Stimulated activated CD4-positive, alpha-beta T cell treated with anti-CD3 and anti-CD28 coated beads, Interleukin-2, amount 100 ng/mL, for 24 hours (primary cell): ENCODE measurements at regions not wholly inside any gene's neighbourhood (a gene's known extent, or its start where the extent isn't known, plus 50 kb on each side); places are given as distances from the start of the nearest gene placed in this dataset.
"Not testable (repeated sequence)": the region's sequence is repeated elsewhere in the genome, so short reads cannot be mapped to it uniquely, and the experiment has no call there.

Experiments used
- DNase-seq, 2 donors: peaks; one replicate each; pipeline ENCODE4 v3.0.0-alpha.2; 2020

- DNase-seq, result not testable (repeated sequence)
Observed at GRCh38 chr2:40712197-40712894, 260.5 kb upstream of the SLC8A1 start.

GRCh38 chr2:40716879-40717278 lies 265.0 kb upstream of the SLC8A1 start:
- no peak for DNase-seq

GRCh38 chr2:40719414-40719813 lies 267.5 kb upstream of the SLC8A1 start:
- DNase-seq, result no peak

- DNase-seq, result no peak
Observed at GRCh38 chr2:40721595-40721994, 269.7 kb upstream of the SLC8A1 start.

GRCh38 chr2:40723194-40723593 lies 271.3 kb upstream of the SLC8A1 start:
- no peak for DNase-seq

GRCh38 chr2:40725040-40725439 lies 273.1 kb upstream of the SLC8A1 start:
- DNase-seq, result no peak

- DNase-seq, result no peak
Observed at GRCh38 chr2:40725950-40726349, 274.1 kb upstream of the SLC8A1 start.

GRCh38 chr2:40734797-40735196 lies 282.9 kb upstream of the SLC8A1 start:
- no peak for DNase-seq

- no peak for DNase-seq
Observed at GRCh38 chr2:40737180-40737579, 285.3 kb upstream of the SLC8A1 start.

GRCh38 chr2:40740419-40740818 lies 288.5 kb upstream of the SLC8A1 start:
- DNase-seq, result no peak

- no peak for DNase-seq
Observed at GRCh38 chr2:40741532-40741931, 289.6 kb upstream of the SLC8A1 start.

- DNase-seq, result no peak
Observed at GRCh38 chr2:40746191-40746590, 294.3 kb upstream of the SLC8A1 start.

GRCh38 chr2:40751981-40752380 lies 300.1 kb upstream of the SLC8A1 start:
- no peak for DNase-seq

- DNase-seq, result no peak
Observed at GRCh38 chr2:40752796-40753195, 300.9 kb upstream of the SLC8A1 start.

- no peak for DNase-seq
Observed at GRCh38 chr2:40754912-40755311, 303.0 kb upstream of the SLC8A1 start.

GRCh38 chr2:40758401-40759155 lies 306.7 kb upstream of the SLC8A1 start:
- no peak for DNase-seq

- no peak for DNase-seq
Observed at GRCh38 chr2:40760071-40760666, 308.3 kb upstream of the SLC8A1 start.

GRCh38 chr2:40773291-40773690 lies 321.4 kb upstream of the SLC8A1 start:
- DNase-seq, result no peak

- DNase-seq, result no peak
Observed at GRCh38 chr2:40783704-40784103, 331.8 kb upstream of the SLC8A1 start.

GRCh38 chr2:40786636-40787035 lies 334.7 kb upstream of the SLC8A1 start:
- DNase-seq, result no peak

GRCh38 chr2:40797120-40797519 lies 345.2 kb upstream of the SLC8A1 start:
- no peak for DNase-seq

- no peak for DNase-seq
Observed at GRCh38 chr2:40803900-40804299, 352.0 kb upstream of the SLC8A1 start.

- no peak for DNase-seq
Observed at GRCh38 chr2:40809156-40809555, 357.3 kb upstream of the SLC8A1 start.

GRCh38 chr2:40814616-40815015 lies 362.7 kb upstream of the SLC8A1 start:
- no peak for DNase-seq
